ENCODE measurements at regions not wholly inside any gene's neighbourhood (a gene's known extent, or its start where the extent isn't known, plus 50 kb on each side); places are given as distances from the start of the nearest gene placed in this dataset.

GRCh38 chr9:106077731-106078130 lies 383.4 kb downstream of the TMEM38B start:
- H3K9me1 ChIP-seq (ENCODE audit: control insufficient read depth, extremely low read depth, insufficient read depth, low read length) = no peaks in the 10 kb centered on the region
- TF ChIP-seq CTCF (optimal IDR thresholded peaks at IDR 0.05 in 1 of 3, IDR thresholded peaks at IDR 0.05 in 1 of 3, conservative IDR thresholded peaks at IDR 0.05 in 1 of 3; ENCODE audit: extremely low read depth in 1 of 3, insufficient read depth in 2 of 3, low read length in 3 of 3) (no peak), EZH2 (IDR thresholded peaks at IDR 0.05; ENCODE audit: low read length) (no peak)
- H3K4me2 ChIP-seq (ENCODE audit: control insufficient read depth, extremely low read depth, insufficient read depth, low read depth, low read length) = no peak overlapping the region
- no peak overlapping the region for H3K27ac ChIP-seq (ENCODE audit: control insufficient read depth, insufficient read depth, low read length)
- no peaks in the 10 kb centered on the region for H3K9me3 ChIP-seq (ENCODE audit: control insufficient read depth, low read depth, low read length)
- no peak overlapping the region for H2AFZ ChIP-seq (ENCODE audit: control insufficient read depth, low read length)
- no peaks in the 10 kb centered on the region for H4K20me1 ChIP-seq (ENCODE audit: control insufficient read depth, extremely low read depth, insufficient read depth, low read length)
- H3K36me3 ChIP-seq (ENCODE audit: control insufficient read depth in 2 of 2, extremely low read depth in 1 of 2, insufficient read depth in 2 of 2, low read length in 2 of 2) = no peaks in the 10 kb centered on the region
- H3K9ac ChIP-seq (ENCODE audit: control insufficient read depth, extremely low read depth, insufficient read depth, low read length) = no peak overlapping the region
- no peak overlapping the region for H3K4me3 ChIP-seq (ENCODE audit: control insufficient read depth in 2 of 3, extremely low read depth in 1 of 3, insufficient read depth in 2 of 3, low read depth in 1 of 3, low read length in 3 of 3)
- DNase-seq (ENCODE audit: low read depth, low spot score) = no peak
- no peak for FAIRE-seq
- peaks cover 33% of the 10 kb centered on the region for H3K4me1 ChIP-seq (ENCODE audit: control insufficient read depth, extremely low read depth, insufficient read depth, low read length)
- H3K27me3 ChIP-seq (ENCODE audit: control insufficient read depth, extremely low read depth, insufficient read depth, low read length) = no peaks in the 10 kb centered on the region
- dilution Hi-C loops (cut with MboI; ENCODE audit: extremely low pct_ligation_motif_present, low sequenced_read_pairs) = no loop called here
- H3K79me2 ChIP-seq (ENCODE audit: control insufficient read depth, insufficient read depth, low read length) = no peaks in the 10 kb centered on the region

GRCh38 chr9:106082621-106083020 lies 388.3 kb downstream of the TMEM38B start:
- no peaks in the 10 kb centered on the region for H3K79me2 ChIP-seq (ENCODE audit: control insufficient read depth, insufficient read depth, low read length)
- no peaks in the 10 kb centered on the region for H3K4me1 ChIP-seq (ENCODE audit: control insufficient read depth, extremely low read depth, insufficient read depth, low read length)
- no peaks in the 10 kb centered on the region for H4K20me1 ChIP-seq (ENCODE audit: control insufficient read depth, extremely low read depth, insufficient read depth, low read length)
- no peak overlapping the region for H3K27ac ChIP-seq (ENCODE audit: control insufficient read depth, insufficient read depth, low read length)
- H3K9me3 ChIP-seq (ENCODE audit: control insufficient read depth, low read depth, low read length) = no peaks in the 10 kb centered on the region
- H3K9me1 ChIP-seq (ENCODE audit: control insufficient read depth, extremely low read depth, insufficient read depth, low read length) = no peaks in the 10 kb centered on the region
- no peak for DNase-seq (ENCODE audit: low read depth, low spot score)
- no peaks in the 10 kb centered on the region for H3K36me3 ChIP-seq (ENCODE audit: control insufficient read depth in 2 of 2, extremely low read depth in 1 of 2, insufficient read depth in 2 of 2, low read length in 2 of 2)
- no peak for FAIRE-seq
- H2AFZ ChIP-seq (ENCODE audit: control insufficient read depth, low read length) = no peak overlapping the region
- H3K4me2 ChIP-seq (ENCODE audit: control insufficient read depth, extremely low read depth, insufficient read depth, low read depth, low read length) = no peak overlapping the region
- dilution Hi-C loops (cut with MboI; ENCODE audit: extremely low pct_ligation_motif_present, low sequenced_read_pairs) = no loop called here
- TF ChIP-seq CTCF (optimal IDR thresholded peaks at IDR 0.05 in 1 of 3, IDR thresholded peaks at IDR 0.05 in 1 of 3, conservative IDR thresholded peaks at IDR 0.05 in 1 of 3; ENCODE audit: extremely low read depth in 1 of 3, insufficient read depth in 2 of 3, low read length in 3 of 3) (no peak), EZH2 (IDR thresholded peaks at IDR 0.05; ENCODE audit: low read length) (no peak)
- H3K4me3 ChIP-seq (ENCODE audit: control insufficient read depth in 2 of 3, extremely low read depth in 1 of 3, insufficient read depth in 2 of 3, low read depth in 1 of 3, low read length in 3 of 3) = no peak overlapping the region
- no peaks in the 10 kb centered on the region for H3K27me3 ChIP-seq (ENCODE audit: control insufficient read depth, extremely low read depth, insufficient read depth, low read length)
- no peak overlapping the region for H3K9ac ChIP-seq (ENCODE audit: control insufficient read depth, extremely low read depth, insufficient read depth, low read length)
